ENCODE measurements at regions not wholly inside any gene's neighbourhood (a gene's known extent, or its start where the extent isn't known, plus 50 kb on each side); places are given as distances from the start of the nearest gene placed in this dataset.

DNA sequence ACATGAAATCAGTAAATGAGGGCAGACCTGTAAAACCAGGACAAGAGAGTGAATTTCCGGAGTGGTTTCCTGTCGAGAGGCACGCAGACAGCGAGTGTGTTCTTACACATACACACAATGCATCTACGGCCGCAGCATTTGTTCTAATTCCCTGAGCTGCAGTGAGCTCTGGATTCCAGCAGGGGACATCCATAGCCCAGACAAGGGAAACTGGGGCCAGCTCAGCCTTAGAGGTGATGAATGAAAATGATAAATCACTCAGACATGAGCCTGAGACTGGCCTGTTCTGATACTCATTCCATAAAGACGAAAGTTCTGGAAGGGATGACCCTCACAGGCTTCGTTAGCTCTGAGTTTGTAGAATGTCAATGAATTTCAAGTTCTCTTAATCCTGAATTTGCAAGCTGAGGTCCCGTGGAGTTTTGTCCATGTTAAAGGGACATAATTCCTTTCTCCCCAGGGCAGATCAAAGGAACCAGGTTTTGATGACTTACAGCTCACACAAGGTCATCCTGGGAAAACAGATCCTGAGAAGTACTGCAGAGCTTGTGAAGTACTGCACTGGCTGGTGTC is 207.9 kb upstream of the C1orf87 start:
- TF ChIP-seq, protein P1, sequence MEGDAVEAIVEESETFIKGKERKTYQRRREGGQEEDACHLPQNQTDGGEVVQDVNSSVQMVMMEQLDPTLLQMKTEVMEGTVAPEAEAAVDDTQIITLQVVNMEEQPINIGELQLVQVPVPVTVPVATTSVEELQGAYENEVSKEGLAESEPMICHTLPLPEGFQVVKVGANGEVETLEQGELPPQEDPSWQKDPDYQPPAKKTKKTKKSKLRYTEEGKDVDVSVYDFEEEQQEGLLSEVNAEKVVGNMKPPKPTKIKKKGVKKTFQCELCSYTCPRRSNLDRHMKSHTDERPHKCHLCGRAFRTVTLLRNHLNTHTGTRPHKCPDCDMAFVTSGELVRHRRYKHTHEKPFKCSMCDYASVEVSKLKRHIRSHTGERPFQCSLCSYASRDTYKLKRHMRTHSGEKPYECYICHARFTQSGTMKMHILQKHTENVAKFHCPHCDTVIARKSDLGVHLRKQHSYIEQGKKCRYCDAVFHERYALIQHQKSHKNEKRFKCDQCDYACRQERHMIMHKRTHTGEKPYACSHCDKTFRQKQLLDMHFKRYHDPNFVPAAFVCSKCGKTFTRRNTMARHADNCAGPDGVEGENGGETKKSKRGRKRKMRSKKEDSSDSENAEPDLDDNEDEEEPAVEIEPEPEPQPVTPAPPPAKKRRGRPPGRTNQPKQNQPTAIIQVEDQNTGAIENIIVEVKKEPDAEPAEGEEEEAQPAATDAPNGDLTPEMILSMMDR (IDR thresholded peaks at IDR 0.05; ENCODE audit: insufficient read depth, low read length), result peak; percentile 87
- no peak for TF ChIP-seq SPI1 (IDR thresholded peaks at IDR 0.05; ENCODE audit: borderline replicate concordance, low read depth)
- TF ChIP-seq POLR2AphosphoS5 (IDR thresholded peaks at IDR 0.05; ENCODE audit: low read depth), result no peak
- TF ChIP-seq, protein P2, sequence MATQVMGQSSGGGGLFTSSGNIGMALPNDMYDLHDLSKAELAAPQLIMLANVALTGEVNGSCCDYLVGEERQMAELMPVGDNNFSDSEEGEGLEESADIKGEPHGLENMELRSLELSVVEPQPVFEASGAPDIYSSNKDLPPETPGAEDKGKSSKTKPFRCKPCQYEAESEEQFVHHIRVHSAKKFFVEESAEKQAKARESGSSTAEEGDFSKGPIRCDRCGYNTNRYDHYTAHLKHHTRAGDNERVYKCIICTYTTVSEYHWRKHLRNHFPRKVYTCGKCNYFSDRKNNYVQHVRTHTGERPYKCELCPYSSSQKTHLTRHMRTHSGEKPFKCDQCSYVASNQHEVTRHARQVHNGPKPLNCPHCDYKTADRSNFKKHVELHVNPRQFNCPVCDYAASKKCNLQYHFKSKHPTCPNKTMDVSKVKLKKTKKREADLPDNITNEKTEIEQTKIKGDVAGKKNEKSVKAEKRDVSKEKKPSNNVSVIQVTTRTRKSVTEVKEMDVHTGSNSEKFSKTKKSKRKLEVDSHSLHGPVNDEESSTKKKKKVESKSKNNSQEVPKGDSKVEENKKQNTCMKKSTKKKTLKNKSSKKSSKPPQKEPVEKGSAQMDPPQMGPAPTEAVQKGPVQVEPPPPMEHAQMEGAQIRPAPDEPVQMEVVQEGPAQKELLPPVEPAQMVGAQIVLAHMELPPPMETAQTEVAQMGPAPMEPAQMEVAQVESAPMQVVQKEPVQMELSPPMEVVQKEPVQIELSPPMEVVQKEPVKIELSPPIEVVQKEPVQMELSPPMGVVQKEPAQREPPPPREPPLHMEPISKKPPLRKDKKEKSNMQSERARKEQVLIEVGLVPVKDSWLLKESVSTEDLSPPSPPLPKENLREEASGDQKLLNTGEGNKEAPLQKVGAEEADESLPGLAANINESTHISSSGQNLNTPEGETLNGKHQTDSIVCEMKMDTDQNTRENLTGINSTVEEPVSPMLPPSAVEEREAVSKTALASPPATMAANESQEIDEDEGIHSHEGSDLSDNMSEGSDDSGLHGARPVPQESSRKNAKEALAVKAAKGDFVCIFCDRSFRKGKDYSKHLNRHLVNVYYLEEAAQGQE (IDR thresholded peaks at IDR 0.05; ENCODE audit: insufficient replicate concordance, low read depth), result no peak
- TF ChIP-seq GABPA (IDR thresholded peaks at IDR 0.05; ENCODE audit: low read depth), result no peak

All from HL-60 (cell line).